HCT116 (cell line): ENCODE measurements at regions not wholly inside any gene's neighbourhood (a gene's known extent, or its start where the extent isn't known, plus 50 kb on each side); places are given as distances from the start of the nearest gene placed in this dataset.

ENCODE experiments used
- ATAC-seq: fragments of 200-7000 bp; cut with Tn5 transposase; 2 replicates; pipeline ENCODE4 v1.9.1; 2020; ENCODE audit warnings: mild to moderate bottlenecking, moderate library complexity
- BruUV-seq: library from RNA; stranded (reverse); fragments of 400-500 nt; replicated peaks from 2 replicates; lab custom pipeline; 2021; lab: Mats Ljungman, UMichigan
- CTCF ChIA-PET: fragments of 300-600 bp; sonication (Branson Sonifier 250); formaldehyde crosslinking; loops from one replicate; lab custom pipeline; 2021; ENCODE audit warnings: antibody characterized with exemption; lab: Charles Lee
- POLR2A ChIA-PET: fragments of 300-600, 350-600 bp; sonication (Branson Sonifier 250); formaldehyde crosslinking; loops from one replicate; lab custom pipeline; 2021; ENCODE audit warnings: antibody characterized with exemption; lab: Charles Lee
- RAD21 ChIA-PET, 2 experiments: fragments of 300-600 bp; sonication (Branson Sonifier 250); formaldehyde crosslinking; loops; one replicate each; lab custom pipeline; 2023; ENCODE audit warnings: low total read pairs in 2 of 2; ENCODE audit not compliant: uncharacterized antibody in 2 of 2, unreplicated experiment in 2 of 2, low non-redundant PET in 1 of 2; lab: Charles Lee
- DNase-seq: peaks from one replicate; pipeline ENCODE4 v3.0.0-alpha.2; 2010; ENCODE audit warnings: low read depth, low spot score
- H2AFZ ChIP-seq: fragments of 200-600 bp; shearing (Covaris generic), sonication (generic); 2 replicates; pipeline ENCODE4 v1.6.1; 2017; ENCODE audit warnings: low read depth, mixed run types, mixed read lengths, antibody characterized with exemption, low read length; ENCODE audit not compliant: poor library complexity, severe bottlenecking
- H3K27ac ChIP-seq: 2 replicates; pipeline ENCODE4 v1.5.1; 2012; ENCODE audit warnings: low read depth, low read length
- H3K27me3 ChIP-seq: fragments of 200-600 bp; sonication (generic); 2 replicates; pipeline ENCODE4 v1.6.1; 2016; ENCODE audit warnings: mixed run types, low read length, mixed read lengths; ENCODE audit not compliant: insufficient read depth
- H3K36me3 ChIP-seq, 2 experiments: fragments of 200-500 bp in 1 of 2; fragments of 200-600 bp in 1 of 2; sonication (Bioruptor generic) in 1 of 2; sonication (generic) in 1 of 2; 2 replicates each; pipeline versions ENCODE4 v1.5.1 to v1.6.1; 2014 to 2016; ENCODE audit warnings: low read length in 2 of 2, inconsistent platforms in 1 of 2, mixed read lengths in 1 of 2, mixed run types in 1 of 2; ENCODE audit not compliant: insufficient read depth in 2 of 2, control insufficient read depth in 1 of 2
- H3K4me1 ChIP-seq, 2 experiments: fragments of 200-600 bp in 1 of 2; sonication (generic) in 1 of 2; 2 replicates each; pipeline versions ENCODE4 v1.5.1 to v1.6.1; 2012 to 2017; ENCODE audit warnings: low read length in 2 of 2, inconsistent platforms in 1 of 2, mild to moderate bottlenecking in 1 of 2, mixed read lengths in 1 of 2, mixed run types in 1 of 2, moderate library complexity in 1 of 2; ENCODE audit not compliant: insufficient read depth in 2 of 2, control insufficient read depth in 1 of 2
- H3K4me2 ChIP-seq: fragments of 200-600 bp; sonication (generic); 2 replicates; pipeline ENCODE4 v1.6.1; 2017; ENCODE audit warnings: mixed run types, low read length, mixed read lengths
- H3K4me3 ChIP-seq, 2 experiments: fragments of 200-600 bp in 1 of 2; sonication (generic) in 1 of 2; replicated peaks in 1 of 2; 2 replicates each; pipeline ENCODE4 v1.5.1; 2011 to 2016; ENCODE audit warnings: low read length in 2 of 2, control low read depth in 1 of 2, low read depth in 1 of 2, mild to moderate bottlenecking in 1 of 2, mixed read lengths in 1 of 2, mixed run types in 1 of 2
- H3K79me2 ChIP-seq: fragments of 200-600 bp; sonication (generic); 2 replicates; pipeline ENCODE4 v1.6.1; 2017; ENCODE audit warnings: mild to moderate bottlenecking, mixed run types, low read length, moderate library complexity, mixed read lengths; ENCODE audit not compliant: insufficient read depth
- H3K9ac ChIP-seq: fragments of 200-600 bp; sonication (generic); 2 replicates; pipeline ENCODE4 v1.6.1; 2016; ENCODE audit warnings: low read length, mixed read lengths
- H3K9me2 ChIP-seq: fragments of 200-600 bp; sonication (generic), shearing (Covaris generic); 2 replicates; pipeline ENCODE4 v1.6.1; 2017; ENCODE audit warnings: mixed run types, mild to moderate bottlenecking, moderate library complexity; ENCODE audit not compliant: insufficient read depth
- H3K9me3 ChIP-seq, 2 experiments: fragments of 200-500 bp in 1 of 2; fragments of 200-600 bp in 1 of 2; sonication (Bioruptor generic) in 1 of 2; sonication (generic) in 1 of 2; 2 replicates each; pipeline ENCODE4 v1.6.1; 2014 to 2017; ENCODE audit warnings: low read length in 2 of 2, mixed read lengths in 2 of 2, inconsistent platforms in 1 of 2, low read depth in 1 of 2, mild to moderate bottlenecking in 1 of 2, mixed run types in 1 of 2, moderate library complexity in 1 of 2; ENCODE audit not compliant: control insufficient read depth in 1 of 2, insufficient read depth in 1 of 2
- H4K20me1 ChIP-seq: fragments of 200-600 bp; sonication (generic), shearing (Covaris generic); 2 replicates; pipeline ENCODE4 v1.6.1; 2017; ENCODE audit warnings: mixed run types, mild to moderate bottlenecking, moderate library complexity; ENCODE audit not compliant: insufficient read depth
- CBX3 ChIP-seq: IDR thresholded peaks from 2 replicates; pipeline ENCODE4 v1.6.1; 2012; ENCODE audit warnings: low read depth
- CEBPB ChIP-seq: IDR thresholded peaks from 2 replicates; pipeline ENCODE4 v1.6.1; 2012; ENCODE audit warnings: low read depth
- CTCF ChIP-seq, 3 experiments: fragments of 200-600 bp in 1 of 3; sonication (generic) in 1 of 3; IDR thresholded peaks in 2 of 3; conservative IDR thresholded peaks in 1 of 3; 2 replicates each; pipeline ENCODE4 v1.5.1; 2012 to 2017; ENCODE audit warnings: low read depth in 2 of 3, low read length in 2 of 3, antibody characterized with exemption in 1 of 3, borderline replicate concordance in 1 of 3, control low read depth in 1 of 3, mild to moderate bottlenecking in 1 of 3, mixed read lengths in 1 of 3, mixed run types in 1 of 3, moderate library complexity in 1 of 3; ENCODE audit not compliant: insufficient read depth in 1 of 3
- EGR1 ChIP-seq: IDR thresholded peaks from 2 replicates; pipeline ENCODE4 v1.6.1; 2012; ENCODE audit warnings: low read depth
- FOSL1 ChIP-seq: IDR thresholded peaks from 2 replicates; pipeline ENCODE4 v1.6.1; 2012; ENCODE audit warnings: low read depth
- JUND ChIP-seq: IDR thresholded peaks from 2 replicates; pipeline ENCODE4 v1.6.1; 2012
- POLR2AphosphoS5 ChIP-seq: IDR thresholded peaks from 2 replicates; pipeline ENCODE4 v1.6.1; 2011; ENCODE audit warnings: mild to moderate bottlenecking, low read depth, low read length, moderate library complexity
- REST ChIP-seq: IDR thresholded peaks from 2 replicates; pipeline ENCODE4 v1.6.1; 2012; ENCODE audit warnings: low read depth
- SIN3A ChIP-seq: IDR thresholded peaks from 2 replicates; pipeline ENCODE4 v1.6.1; 2012; ENCODE audit warnings: low read depth
- SP1 ChIP-seq: IDR thresholded peaks from 2 replicates; pipeline ENCODE4 v1.6.1; 2012; ENCODE audit warnings: low read depth
- SRF ChIP-seq: IDR thresholded peaks from 2 replicates; pipeline ENCODE4 v1.6.1; 2012; ENCODE audit warnings: low read depth
- TCF7L2 ChIP-seq: IDR thresholded peaks from 2 replicates; pipeline ENCODE4 v1.7.0; 2011; ENCODE audit warnings: borderline replicate concordance, inconsistent platforms; ENCODE audit not compliant: insufficient read depth, insufficient read length; ENCODE audit errors: extremely low read depth
- YY1 ChIP-seq: IDR thresholded peaks from 2 replicates; pipeline ENCODE4 v1.6.1; 2011; ENCODE audit warnings: low read length, low read depth, moderate library complexity, mild to moderate bottlenecking; ENCODE audit not compliant: insufficient replicate concordance; ENCODE audit errors: extremely low read depth
- ZFX ChIP-seq: fragments of 450-650 bp; IDR thresholded peaks from 2 replicates; pipeline ENCODE4 v1.6.1; 2017
- ZNF274 ChIP-seq: fragments of 200-500 bp; sonication (Bioruptor generic); IDR thresholded peaks from 2 replicates; pipeline ENCODE4 v1.6.1; 2014; ENCODE audit warnings: mild to moderate bottlenecking, low read depth, low read length, inconsistent platforms
- intact Hi-C: fragments of 100-400 bp; cut with micrococcal nuclease; formaldehyde crosslinking; loops from 2 replicates; pipeline ENCODE4 v1.10.0; 2022
- TF ChIP-seq, protein P1 (sequence below): IDR thresholded peaks from 2 replicates; pipeline ENCODE4 v1.6.1; 2012

- Histone ChIP-seq H3K36me3 (no peaks in the 10 kb centered on the region), H4K20me1 (no peaks in the 10 kb centered on the region), H3K27ac (no peak overlapping the region), H3K9me2 (no peaks in the 10 kb centered on the region), H2AFZ (no peak overlapping the region), H3K79me2 (no peaks in the 10 kb centered on the region), H3K9me3 (peaks cover 0 to 16% of the 10 kb centered on the region in 2 experiments; a peak in 2 of 4 replicates), H3K4me2 (no peak overlapping the region), H3K4me3 (no peak overlapping the region), H3K4me1 (no peaks in the 10 kb centered on the region), H3K27me3 (no peaks in the 10 kb centered on the region), H3K9ac (no peak overlapping the region)
- DNase-seq (no peak), ATAC-seq (no peak)
- ChIA-PET CTCF (no interaction called here), POLR2A (no interaction called here), RAD21 (no interaction called here)
- BruUV-seq: no TSS peak
- no peak for TF ChIP-seq ZFX
- intact Hi-C loops: no loop called here
Measured at GRCh38 chr6:91868539-91869202, 1281.8 kb upstream of the MAP3K7 start.

- no peak overlapping the region for H3K9ac ChIP-seq
- POLR2A ChIA-PET: no interaction called here
- H3K4me2 ChIP-seq: no peak overlapping the region
- ATAC-seq: no peak
- RAD21 ChIA-PET: no interaction called here
- peaks cover 0 to 18% of the 10 kb centered on the region in 2 experiments; a peak in 2 of 4 replicates for H3K9me3 ChIP-seq
- H4K20me1 ChIP-seq: no peaks in the 10 kb centered on the region
- no peaks in the 10 kb centered on the region for H3K36me3 ChIP-seq
- no peak for DNase-seq
- no peaks in the 10 kb centered on the region for H3K27me3 ChIP-seq
- intact Hi-C loops: no loop called here
- CTCF ChIA-PET: no interaction called here
- H3K4me1 ChIP-seq: no peaks in the 10 kb centered on the region
- no peaks in the 10 kb centered on the region for H3K9me2 ChIP-seq
- no peaks in the 10 kb centered on the region for H3K79me2 ChIP-seq
- BruUV-seq: no TSS peak
- H3K27ac ChIP-seq: no peak overlapping the region
- H2AFZ ChIP-seq: no peak overlapping the region
- no peak overlapping the region for H3K4me3 ChIP-seq
- no peak for TF ChIP-seq SP1
- no peak for TF ChIP-seq YY1
- TF ChIP-seq SRF: no peak
- no peak for TF ChIP-seq JUND
- TF ChIP-seq REST: no peak
- no peak for TF ChIP-seq EGR1
- TF ChIP-seq CBX3: no peak
- TF ChIP-seq CEBPB: no peak
- TF ChIP-seq FOSL1: no peak
- TF ChIP-seq, protein P1, sequence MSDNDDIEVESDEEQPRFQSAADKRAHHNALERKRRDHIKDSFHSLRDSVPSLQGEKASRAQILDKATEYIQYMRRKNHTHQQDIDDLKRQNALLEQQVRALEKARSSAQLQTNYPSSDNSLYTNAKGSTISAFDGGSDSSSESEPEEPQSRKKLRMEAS: no peak
- TF ChIP-seq POLR2AphosphoS5: no peak
- TF ChIP-seq CTCF (IDR thresholded peaks at IDR 0.05 in 2 of 3, conservative IDR thresholded peaks at IDR 0.05 in 1 of 3; ENCODE audit: borderline replicate concordance in 1 of 3, insufficient read depth in 1 of 3, low read depth in 2 of 3, low read length in 2 of 3): no peak
- TF ChIP-seq TCF7L2: no peak
- no peak for TF ChIP-seq ZNF274
- no peak for TF ChIP-seq ZFX
- TF ChIP-seq SIN3A: no peak
Measured at GRCh38 chr6:91865889-91866288, 1279.0 kb upstream of the MAP3K7 start.
